Spleen (tissue), 11 donors: ENCODE measurements at regions not wholly inside any gene's neighbourhood (a gene's known extent, or its start where the extent isn't known, plus 50 kb on each side); places are given as distances from the start of the nearest gene placed in this dataset.
"Not testable (repeated sequence)": the region's sequence is repeated elsewhere in the genome, so short reads cannot be mapped to it uniquely, and the experiment has no call there.

Source experiments
- DNase-seq: peaks from one replicate; pipeline ENCODE4 v3.0.0-alpha.2; 2020
- H3K27ac ChIP-seq, 8 donors: fragments of 200-600 bp; sonication (generic) in 7 of 8; 1 replicate in 4 of 8; 2 replicates in 4 of 8; pipeline versions ENCODE4 v1.5.0 to v1.8.0; 2016 to 2021; ENCODE audit warnings: inconsistent platforms in 4 of 8, mild to moderate bottlenecking in 4 of 8, moderate library complexity in 1 of 8
- H3K27me3 ChIP-seq, 7 donors: fragments of 200-600 bp; sonication (generic) in 6 of 7; replicated peaks in 1 of 7; 1 replicate in 4 of 7; 2 replicates in 3 of 7; pipeline versions ENCODE4 v1.5.0 to v1.8.0; 2016 to 2021; ENCODE audit warnings: inconsistent platforms in 3 of 7, mild to moderate bottlenecking in 1 of 7
- H3K36me3 ChIP-seq, 6 donors: fragments of 200-600 bp; sonication (generic) in 5 of 6; 1 replicate in 4 of 6; 2 replicates in 2 of 6; pipeline versions ENCODE4 v1.5.0 to v1.8.0; 2016 to 2021; ENCODE audit warnings: inconsistent platforms in 2 of 6
- H3K4me1 ChIP-seq, 6 donors: fragments of 200-600 bp; sonication (generic) in 5 of 6; 1 replicate in 3 of 6; 2 replicates in 3 of 6; pipeline versions ENCODE4 v1.5.0 to v1.8.0; 2016 to 2021; ENCODE audit warnings: inconsistent platforms in 3 of 6
- H3K4me3 ChIP-seq, 8 donors: fragments of 200-600 bp; sonication (generic) in 7 of 8; 1 replicate in 4 of 8; 2 replicates in 4 of 8; pipeline versions ENCODE4 v1.5.0 to v1.8.0; 2016 to 2021; ENCODE audit warnings: inconsistent platforms in 4 of 8, mild to moderate bottlenecking in 4 of 8, moderate library complexity in 2 of 8
- H3K9me3 ChIP-seq, 8 donors: fragments of 200-600 bp; sonication (generic) in 7 of 8; 1 replicate in 4 of 8; 2 replicates in 4 of 8; pipeline versions ENCODE4 v1.5.0 to v1.8.0; 2016 to 2021; ENCODE audit warnings: inconsistent platforms in 4 of 8
- CTCF ChIP-seq, 11 experiments: fragments of 200-600 bp in 7 of 11; fragments of 450-650 bp in 4 of 11; sonication (generic) in 4 of 11; IDR thresholded peaks in 8 of 11; conservative IDR thresholded peaks in 3 of 11; 1 replicate in 7 of 11; 2 replicates in 4 of 11; pipeline versions ENCODE4 v1.4.0 to v1.8.0; 2016 to 2021; ENCODE audit warnings: antibody characterized with exemption in 11 of 11, inconsistent platforms in 4 of 11, mild to moderate bottlenecking in 1 of 11
- POLR2A ChIP-seq, 3 donors: fragments of 450-650 bp; IDR thresholded peaks; one replicate each; pipeline ENCODE4 v1.5.1; 2017; ENCODE audit warnings: antibody characterized with exemption in 3 of 3, mild to moderate bottlenecking in 1 of 3
- POLR2AphosphoS5 ChIP-seq, 3 donors: sonication (generic); formaldehyde crosslinking; IDR thresholded peaks; one replicate each; pipeline ENCODE4 v1.5.1; 2017; ENCODE audit warnings: antibody characterized with exemption in 3 of 3
- WGBS, 5 donors: extraction: QIAGEN DNeasy Blood & Tissue Kit in 3 of 5; methylation state at CpG; one replicate each; pipeline versions ENCODE4 v1.1.5 to v1.1.7; 2013 to 2018; 5-methylcytosine and 5-hydroxymethylcytosine counted together
- intact Hi-C: fragments of 100-400 bp; cut with DNase I; formaldehyde crosslinking; loops from one replicate; pipeline ENCODE4 v1.15.0; 2023; ENCODE audit warnings: low total_unique reads
- donor health status: healthy with polysubstance abuse.
- donor health status: DM: no; HTN: no; CAD: no; lungs with moderate emphysema.
- donor health status: DM: no; HTN: no; CAD: no.
- donor health status: Bipolar disorder and iron deficiency.
- donor health status: healthy.
- donor health status: DM: no; HTN: no; CAD: no.
- donor health status: DM: yes; HTN: yes; CAD: no.

DNA sequence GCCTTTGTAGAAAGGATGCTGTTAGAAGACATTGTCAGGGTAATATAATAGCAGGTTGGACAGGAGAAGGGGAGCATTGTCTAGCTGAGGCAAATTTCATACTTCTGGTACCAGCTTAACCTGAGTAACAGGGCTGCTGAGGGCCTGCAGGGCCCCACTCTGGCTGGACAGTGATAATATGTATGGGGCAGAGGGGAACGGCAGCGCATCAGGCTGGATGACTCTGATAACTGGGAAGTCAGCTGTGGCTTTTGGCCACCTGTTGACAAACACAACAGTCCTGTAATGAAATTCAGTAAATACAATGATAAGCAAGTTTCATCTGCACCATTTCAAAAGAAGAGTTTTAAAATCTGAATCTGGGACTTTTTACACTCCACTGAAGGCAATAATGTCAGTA, 259.9 kb upstream of the CNR1 start:
- no peak overlapping the region for H3K27ac ChIP-seq
- 86 to 96% (median 93%) methylated on average over 2 of the region's 2 CpGs for WGBS, 5 donors
- H3K36me3 ChIP-seq = no peaks in the 10 kb centered on the region
- intact Hi-C loops = no loop called here
- H3K4me3 ChIP-seq = no peak overlapping the region
- no peaks in the 10 kb centered on the region for H3K27me3 ChIP-seq
- H3K4me1 ChIP-seq = no peaks in the 10 kb centered on the region
- no peak for DNase-seq
- no peaks in the 10 kb centered on the region for H3K9me3 ChIP-seq
- TF ChIP-seq POLR2AphosphoS5 (IDR thresholded peaks at IDR 0.05) (no peak), CTCF (IDR thresholded peaks at IDR 0.05 in 8 of 11, conservative IDR thresholded peaks at IDR 0.05 in 3 of 11) (no peak), POLR2A (IDR thresholded peaks at IDR 0.05) (no peak)

GRCh38 chr6:88422831-88423230, 256.7 kb upstream of the CNR1 start:
- no peak for DNase-seq
- H3K27me3 ChIP-seq = no peaks in the 10 kb centered on the region
- H3K27ac ChIP-seq = no peak overlapping the region
- H3K4me1 ChIP-seq = no peaks in the 10 kb centered on the region
- no peaks in the 10 kb centered on the region for H3K36me3 ChIP-seq
- H3K4me3 ChIP-seq = no peak overlapping the region
- intact Hi-C loops = no loop called here
- WGBS, 5 donors = 81 to 90% (median 86%) methylated on average over 8 of the region's 8 CpGs
- TF ChIP-seq POLR2A (IDR thresholded peaks at IDR 0.05) (no peak), POLR2AphosphoS5 (IDR thresholded peaks at IDR 0.05) (no peak), CTCF (IDR thresholded peaks at IDR 0.05 in 8 of 11, conservative IDR thresholded peaks at IDR 0.05 in 3 of 11) (no peak)
- no peaks in the 10 kb centered on the region for H3K9me3 ChIP-seq

GRCh38 chr6:88420967-88421488, 254.9 kb upstream of the CNR1 start:
- WGBS, 5 donors = 93 to 97% (median 94%) methylated on average over 17 to 20 of the region's 21 CpGs
- intact Hi-C loops, H3K9me3 ChIP-seq, DNase-seq, H3K27ac ChIP-seq, H3K4me3 ChIP-seq, H3K36me3 ChIP-seq, H3K27me3 ChIP-seq, H3K4me1 ChIP-seq: not testable (repeated sequence)

GRCh38 chr6:88418921-88419810, 253.0 kb upstream of the CNR1 start:
- H3K36me3 ChIP-seq, H3K9me3 ChIP-seq, DNase-seq, H3K27ac ChIP-seq, H3K4me1 ChIP-seq, H3K4me3 ChIP-seq, intact Hi-C loops, H3K27me3 ChIP-seq: not testable (repeated sequence)
- WGBS, 5 donors = 76 to 84% (median 81%) methylated on average over 13 of the region's 13 CpGs

DNA sequence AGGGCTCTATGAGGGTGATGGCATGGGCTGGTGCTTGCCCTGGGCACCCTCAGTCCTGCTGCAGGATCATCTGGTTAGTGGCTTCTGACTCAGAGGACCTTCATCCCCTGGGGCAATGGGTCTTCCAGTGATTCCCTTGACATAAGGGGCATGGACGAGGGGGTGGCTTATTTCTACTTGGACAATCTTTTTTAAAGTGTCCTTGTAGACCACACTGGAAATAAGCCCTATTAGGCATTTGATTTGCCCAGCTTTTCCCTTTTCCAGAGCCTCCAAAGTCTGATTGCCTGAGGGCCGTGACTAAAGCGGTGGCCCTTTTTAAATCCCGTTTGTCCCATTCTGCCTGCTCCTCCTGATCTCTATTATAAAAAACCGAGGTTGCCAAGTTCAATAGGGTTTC, 251.2 kb upstream of the CNR1 start:
- H3K9me3 ChIP-seq, H3K36me3 ChIP-seq, DNase-seq, H3K27me3 ChIP-seq, H3K4me1 ChIP-seq, H3K4me3 ChIP-seq, H3K27ac ChIP-seq, intact Hi-C loops: not testable (repeated sequence)
- WGBS, 5 donors = 61 to 83% (median 71%) methylated on average over 5 of the region's 5 CpGs
